CD14-positive monocyte (primary cell): ENCODE measurements at regions not wholly inside any gene's neighbourhood (a gene's known extent, or its start where the extent isn't known, plus 50 kb on each side); places are given as distances from the start of the nearest gene placed in this dataset.

Experiments
- DNase-seq, 3 donors: peaks; one replicate each; pipeline ENCODE4 v3.0.0-alpha.2; 2011 to 2022
- H2AFZ ChIP-seq: 2 replicates; pipeline ENCODE4 v1.6.0; 2012; ENCODE audit warnings: mild to moderate bottlenecking, low read depth, low read length, inconsistent platforms; ENCODE audit not compliant: insufficient read depth, poor library complexity, severe bottlenecking
- H3K27ac ChIP-seq, 2 donors: 1 replicate in 1 of 2; 2 replicates in 1 of 2; pipeline ENCODE4 v1.5.1; 2012 to 2013; ENCODE audit warnings: low read length in 2 of 2, control low read depth in 1 of 2, inconsistent platforms in 1 of 2, low read depth in 1 of 2, mild to moderate bottlenecking in 1 of 2
- H3K27me3 ChIP-seq, 2 donors: one replicate each; pipeline versions ENCODE4 v1.6.0 to v1.6.1; 2011 to 2013; ENCODE audit warnings: low read length in 2 of 2; ENCODE audit not compliant: control insufficient read depth in 2 of 2, insufficient read depth in 2 of 2
- H3K36me3 ChIP-seq, 2 donors: replicated peaks in 1 of 2; 1 replicate in 1 of 2; 2 replicates in 1 of 2; pipeline versions ENCODE4 v1.5.1 to v1.6.1; 2012 to 2013; ENCODE audit warnings: low read length in 2 of 2, control low read depth in 1 of 2, inconsistent platforms in 1 of 2, mild to moderate bottlenecking in 1 of 2; ENCODE audit not compliant: insufficient read depth in 2 of 2, control insufficient read depth in 1 of 2
- H3K4me1 ChIP-seq, 2 donors: 1 replicate in 1 of 2; 2 replicates in 1 of 2; pipeline versions ENCODE4 v1.5.1 to v1.6.1; 2012 to 2013; ENCODE audit warnings: low read length in 2 of 2, control low read depth in 1 of 2, inconsistent platforms in 1 of 2, mild to moderate bottlenecking in 1 of 2, moderate library complexity in 1 of 2; ENCODE audit not compliant: insufficient read depth in 2 of 2, control insufficient read depth in 1 of 2
- H3K4me2 ChIP-seq: replicated peaks from 2 replicates; pipeline ENCODE3; 2012; ENCODE audit warnings: low read length, moderate library complexity, mild to moderate bottlenecking; ENCODE audit not compliant: poor library complexity, severe bottlenecking; ENCODE audit errors: extremely low read depth
- H3K4me3 ChIP-seq, 3 experiments: fragments of 200-600 bp in 1 of 3; sonication (generic) in 1 of 3; replicated peaks in 1 of 3; 1 replicate in 2 of 3; 2 replicates in 1 of 3; pipeline ENCODE4 v1.5.1; 2011 to 2013; ENCODE audit warnings: low read length in 3 of 3, mild to moderate bottlenecking in 3 of 3, control low read depth in 2 of 3, low read depth in 2 of 3, inconsistent platforms in 1 of 3, moderate library complexity in 1 of 3
- H3K79me2 ChIP-seq: 2 replicates; pipeline ENCODE4 v1.6.0; 2012; ENCODE audit warnings: mild to moderate bottlenecking, control low read depth, inconsistent platforms, low read length, moderate library complexity; ENCODE audit not compliant: insufficient read depth
- H3K9ac ChIP-seq: 2 replicates; pipeline ENCODE4 v1.6.0; 2017; ENCODE audit warnings: low read length, mild to moderate bottlenecking; ENCODE audit not compliant: insufficient read depth, poor library complexity, severe bottlenecking
- H3K9me3 ChIP-seq, 2 donors: replicated peaks in 1 of 2; 1 replicate in 1 of 2; 2 replicates in 1 of 2; pipeline versions ENCODE4 v1.5.1 to v1.6.1; 2012 to 2013; ENCODE audit warnings: low read length in 2 of 2, control low read depth in 1 of 2; ENCODE audit not compliant: control insufficient read depth in 1 of 2, insufficient read depth in 1 of 2
- H4K20me1 ChIP-seq: 2 replicates; pipeline ENCODE4 v1.6.0; 2012; ENCODE audit warnings: mild to moderate bottlenecking, low read length, control low read depth, moderate library complexity; ENCODE audit not compliant: insufficient read depth
- H3K27ac Mint-ChIP-seq, 7 donors: one replicate each; pipeline ENCODE4 v1.8.0; 2020; ENCODE audit warnings: mild to moderate bottlenecking in 7 of 7, mixed read lengths in 7 of 7, moderate library complexity in 6 of 7, inconsistent platforms in 2 of 7
- H3K27me3 Mint-ChIP-seq, 3 donors: one replicate each; pipeline ENCODE4 v1.8.0; 2021 to 2022; ENCODE audit warnings: low read depth in 3 of 3, mild to moderate bottlenecking in 3 of 3, mixed read lengths in 3 of 3, moderate library complexity in 3 of 3, inconsistent platforms in 1 of 3
- H3K36me3 Mint-ChIP-seq, 2 donors: one replicate each; pipeline ENCODE4 v1.8.0; 2020; ENCODE audit warnings: mixed read lengths in 2 of 2, inconsistent platforms in 1 of 2, mild to moderate bottlenecking in 1 of 2
- H3K4me1 Mint-ChIP-seq: one replicate; pipeline ENCODE4 v1.8.0; 2020; ENCODE audit warnings: mild to moderate bottlenecking, mixed read lengths
- H3K4me3 Mint-ChIP-seq, 2 donors: one replicate each; pipeline ENCODE4 v1.8.0; 2020; ENCODE audit warnings: mild to moderate bottlenecking in 2 of 2, mixed read lengths in 2 of 2, moderate library complexity in 1 of 2
- H3K9me3 Mint-ChIP-seq, 7 donors: one replicate each; pipeline ENCODE4 v1.8.0; 2020 to 2022; ENCODE audit warnings: mixed read lengths in 7 of 7, mild to moderate bottlenecking in 6 of 7, moderate library complexity in 6 of 7, inconsistent platforms in 2 of 7
- CTCF ChIP-seq: fragments of 200-600 bp; IDR thresholded peaks from one replicate; pipeline ENCODE4 v1.8.0; 2022; ENCODE audit warnings: antibody characterized with exemption, mild to moderate bottlenecking
- WGBS: methylation state at CpG from one replicate; pipeline ENCODE4 v1.1.5; 2013; ENCODE audit warnings: missing lambda C conversion rate; ENCODE audit not compliant: insufficient coverage; 5-methylcytosine and 5-hydroxymethylcytosine counted together
- intact Hi-C, 2 donors: fragments of 100-400 bp; cut with micrococcal nuclease; formaldehyde crosslinking; loops; one replicate each; pipeline versions ENCODE4 v1.15.0 to v1.15.1; 2023

DNA sequence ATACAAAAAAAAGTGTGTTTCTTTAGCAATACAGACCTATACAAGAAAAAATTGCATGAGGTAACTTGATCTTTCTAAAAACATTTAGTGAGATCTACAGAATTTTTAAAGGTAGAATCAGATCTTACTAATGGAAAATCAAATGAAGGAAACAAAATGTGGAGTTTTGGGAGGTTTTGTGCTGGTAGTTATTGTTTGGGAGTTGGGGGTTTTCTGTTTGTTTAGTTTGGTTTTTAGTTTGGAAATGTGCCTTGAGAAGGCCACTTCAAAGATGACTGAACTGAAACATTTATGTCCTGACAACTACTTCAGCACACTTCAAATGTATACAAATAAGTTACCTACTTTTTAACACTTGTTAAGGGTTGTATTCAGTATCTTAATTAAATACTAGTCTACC is 280.1 kb downstream of the NR2F1-AS1 start:
- Mint-ChIP-seq H3K4me1 (no peaks in the 10 kb centered on the region), H3K27me3 (peaks cover 0 to 2% (median 0%) of the 10 kb centered on the region in 3 donors), H3K27ac (no peak overlapping the region), H3K9me3 (peaks cover 0 to 11% (median 1%) of the 10 kb centered on the region in 7 donors), H3K36me3 (no peaks in the 10 kb centered on the region), H3K4me3 (no peak overlapping the region)
- no peak for TF ChIP-seq CTCF
- no peak overlapping the region for H2AFZ ChIP-seq
- H3K27me3 ChIP-seq, result no peaks in the 10 kb centered on the region
- no peaks in the 10 kb centered on the region for H4K20me1 ChIP-seq
- no peak overlapping the region for H3K4me2 ChIP-seq
- no peak overlapping the region for H3K9ac ChIP-seq
- no peaks in the 10 kb centered on the region for H3K4me1 ChIP-seq
- no peaks in the 10 kb centered on the region for H3K36me3 ChIP-seq
- no peak overlapping the region for H3K27ac ChIP-seq
- intact Hi-C loops, result no loop called here
- no peak for DNase-seq
- H3K4me3 ChIP-seq, result no peak overlapping the region
- H3K9me3 ChIP-seq, result no peaks in the 10 kb centered on the region
- H3K79me2 ChIP-seq, result no peaks in the 10 kb centered on the region

- Histone ChIP-seq H3K27ac (no peak overlapping the region), H3K27me3 (no peaks in the 10 kb centered on the region), H3K4me2 (no peak overlapping the region), H3K9ac (no peak overlapping the region), H3K36me3 (no peaks in the 10 kb centered on the region), H2AFZ (no peak overlapping the region), H3K4me1 (no peaks in the 10 kb centered on the region), H3K79me2 (no peaks in the 10 kb centered on the region), H3K4me3 (no peak overlapping the region), H4K20me1 (no peaks in the 10 kb centered on the region), H3K9me3 (no peaks in the 10 kb centered on the region)
- Mint-ChIP-seq H3K27ac (no peak overlapping the region), H3K4me1 (no peaks in the 10 kb centered on the region), H3K9me3 (peaks cover 0 to 11% (median 2%) of the 10 kb centered on the region in 7 donors), H3K4me3 (no peak overlapping the region), H3K36me3 (no peaks in the 10 kb centered on the region), H3K27me3 (peaks cover 0 to 2% (median 0%) of the 10 kb centered on the region in 3 donors)
- 92% methylated on average over 5 of the region's 8 CpGs for WGBS
- no peak for DNase-seq
- intact Hi-C loops, result no loop called here
- no peak for TF ChIP-seq CTCF
These were observed 280.6 kb downstream of the NR2F1-AS1 start for GRCh38 chr5:93300309-93300923.
